Astrocyte (in vitro differentiated cells and primary cell): ENCODE measurements at regions not wholly inside any gene's neighbourhood (a gene's known extent, or its start where the extent isn't known, plus 50 kb on each side); places are given as distances from the start of the nearest gene placed in this dataset.

Experiments used
- DNase-seq: peaks from one replicate; pipeline ENCODE4 v3.0.0-alpha.2; 2010; ENCODE audit warnings: low read depth
- FAIRE-seq: peaks from 2 replicates; lab custom pipeline; 2011; peaks lifted over from hg19 to GRCh38; lab: Jason Lieb, UNC
- H2AFZ ChIP-seq: 2 replicates; pipeline ENCODE4 v1.6.0; 2012; ENCODE audit warnings: low read depth, low read length, inconsistent platforms
- H3K27ac ChIP-seq: 2 replicates; pipeline ENCODE4 v1.5.1; 2011; ENCODE audit warnings: low read depth, low read length, inconsistent platforms
- H3K27me3 ChIP-seq: 2 replicates; pipeline ENCODE4 v1.6.0; 2011; ENCODE audit warnings: low read length, inconsistent platforms; ENCODE audit not compliant: insufficient read depth
- H3K36me3 ChIP-seq: 2 replicates; pipeline ENCODE4 v1.5.1; 2011; ENCODE audit warnings: low read length, inconsistent platforms; ENCODE audit not compliant: insufficient read depth
- H3K4me1 ChIP-seq: 2 replicates; pipeline ENCODE4 v1.5.1; 2011; ENCODE audit warnings: low read length, inconsistent platforms; ENCODE audit not compliant: insufficient read depth
- H3K4me2 ChIP-seq: 2 replicates; pipeline ENCODE4 v1.6.0; 2012; ENCODE audit warnings: low read length, inconsistent platforms
- H3K4me3 ChIP-seq: 2 replicates; pipeline ENCODE4 v1.5.1; 2011; ENCODE audit warnings: low read depth, mild to moderate bottlenecking, low read length, inconsistent platforms; ENCODE audit not compliant: insufficient read depth
- H3K79me2 ChIP-seq: 2 replicates; pipeline ENCODE4 v1.6.0; 2012; ENCODE audit warnings: mild to moderate bottlenecking, low read length, inconsistent platforms; ENCODE audit not compliant: insufficient read depth
- H3K9ac ChIP-seq: 2 replicates; pipeline ENCODE4 v1.6.0; 2012; ENCODE audit warnings: mild to moderate bottlenecking, low read length, inconsistent platforms
- H3K9me3 ChIP-seq: 2 replicates; pipeline ENCODE4 v1.5.1; 2012; ENCODE audit warnings: low read depth, mild to moderate bottlenecking, low read length, inconsistent platforms; ENCODE audit not compliant: insufficient read depth
- H4K20me1 ChIP-seq: 2 replicates; pipeline ENCODE4 v1.6.0; 2012; ENCODE audit warnings: low read length, inconsistent platforms; ENCODE audit not compliant: insufficient read depth
- H3K27ac Mint-ChIP-seq: one replicate; pipeline ENCODE4 v1.8.0; 2021; ENCODE audit warnings: mild to moderate bottlenecking, mixed read lengths; ENCODE audit not compliant: unreplicated experiment
- H3K27me3 Mint-ChIP-seq: one replicate; pipeline ENCODE4 v1.8.0; 2021; ENCODE audit warnings: low read depth, mixed read lengths; ENCODE audit not compliant: unreplicated experiment
- H3K36me3 Mint-ChIP-seq: one replicate; pipeline ENCODE4 v1.8.0; 2021; ENCODE audit warnings: low read depth, mixed read lengths; ENCODE audit not compliant: unreplicated experiment
- H3K4me1 Mint-ChIP-seq: one replicate; pipeline ENCODE4 v1.8.0; 2021; ENCODE audit warnings: low read depth, mixed read lengths; ENCODE audit not compliant: unreplicated experiment
- H3K4me3 Mint-ChIP-seq: one replicate; pipeline ENCODE4 v1.8.0; 2021; ENCODE audit warnings: mild to moderate bottlenecking, moderate library complexity, mixed read lengths; ENCODE audit not compliant: unreplicated experiment
- H3K9me3 Mint-ChIP-seq: one replicate; pipeline ENCODE4 v1.8.0; 2021; ENCODE audit warnings: mild to moderate bottlenecking, mixed read lengths; ENCODE audit not compliant: unreplicated experiment
- EZH2 ChIP-seq: IDR thresholded peaks from 2 replicates; pipeline ENCODE4 v1.6.1; 2012; ENCODE audit warnings: mild to moderate bottlenecking, low read length, inconsistent platforms; ENCODE audit not compliant: insufficient read depth
- TF ChIP-seq, protein P1 (sequence below): IDR thresholded peaks from 2 replicates; pipeline ENCODE4 v1.5.1; 2011; ENCODE audit warnings: low read depth, mild to moderate bottlenecking, inconsistent platforms, low read length, moderate library complexity; ENCODE audit not compliant: insufficient read depth

DNA sequence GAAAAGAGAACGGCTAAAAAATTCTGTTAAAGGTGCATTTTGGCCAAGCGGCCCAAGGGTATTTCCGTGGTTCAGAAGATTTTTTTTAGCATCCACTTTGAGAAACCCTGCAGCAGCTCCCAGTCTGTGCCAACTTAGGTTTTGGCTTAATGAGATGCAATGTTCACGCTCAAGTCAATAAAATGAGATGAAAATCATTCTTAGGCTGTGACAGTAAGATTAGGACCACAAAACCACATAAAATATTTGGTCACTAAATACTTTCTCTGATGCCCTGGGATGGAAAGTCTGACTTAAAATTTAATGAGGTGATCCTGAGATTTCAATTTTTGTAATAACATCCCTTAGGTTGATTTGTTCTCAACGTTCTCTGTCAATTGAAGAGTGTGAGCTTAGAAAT lies 74.2 kb upstream of the FHL2 start:
- TF ChIP-seq EZH2, result no peak
- TF ChIP-seq, protein P1, sequence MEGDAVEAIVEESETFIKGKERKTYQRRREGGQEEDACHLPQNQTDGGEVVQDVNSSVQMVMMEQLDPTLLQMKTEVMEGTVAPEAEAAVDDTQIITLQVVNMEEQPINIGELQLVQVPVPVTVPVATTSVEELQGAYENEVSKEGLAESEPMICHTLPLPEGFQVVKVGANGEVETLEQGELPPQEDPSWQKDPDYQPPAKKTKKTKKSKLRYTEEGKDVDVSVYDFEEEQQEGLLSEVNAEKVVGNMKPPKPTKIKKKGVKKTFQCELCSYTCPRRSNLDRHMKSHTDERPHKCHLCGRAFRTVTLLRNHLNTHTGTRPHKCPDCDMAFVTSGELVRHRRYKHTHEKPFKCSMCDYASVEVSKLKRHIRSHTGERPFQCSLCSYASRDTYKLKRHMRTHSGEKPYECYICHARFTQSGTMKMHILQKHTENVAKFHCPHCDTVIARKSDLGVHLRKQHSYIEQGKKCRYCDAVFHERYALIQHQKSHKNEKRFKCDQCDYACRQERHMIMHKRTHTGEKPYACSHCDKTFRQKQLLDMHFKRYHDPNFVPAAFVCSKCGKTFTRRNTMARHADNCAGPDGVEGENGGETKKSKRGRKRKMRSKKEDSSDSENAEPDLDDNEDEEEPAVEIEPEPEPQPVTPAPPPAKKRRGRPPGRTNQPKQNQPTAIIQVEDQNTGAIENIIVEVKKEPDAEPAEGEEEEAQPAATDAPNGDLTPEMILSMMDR, result no peak
- H4K20me1 ChIP-seq, result no peaks in the 10 kb centered on the region
- no peak overlapping the region for H2AFZ ChIP-seq
- Mint-ChIP-seq H3K4me1 (peaks cover 9% of the 10 kb centered on the region), H3K36me3 (peaks cover 2% of the 10 kb centered on the region), H3K27ac (no peak overlapping the region), H3K27me3 (peaks cover 14% of the 10 kb centered on the region), H3K4me3 (no peak overlapping the region), H3K9me3 (no peaks in the 10 kb centered on the region)
- no peaks in the 10 kb centered on the region for H3K36me3 ChIP-seq
- H3K9me3 ChIP-seq, result no peaks in the 10 kb centered on the region
- H3K9ac ChIP-seq, result no peak overlapping the region
- no peak overlapping the region for H3K27ac ChIP-seq
- FAIRE-seq, result no peak
- H3K4me1 ChIP-seq, result peaks cover 3% of the 10 kb centered on the region
- H3K4me3 ChIP-seq, result no peak overlapping the region
- H3K27me3 ChIP-seq, result peaks cover 9% of the 10 kb centered on the region
- H3K4me2 ChIP-seq, result no peak overlapping the region
- H3K79me2 ChIP-seq, result no peaks in the 10 kb centered on the region
- peak; percentile 44 for DNase-seq

DNA sequence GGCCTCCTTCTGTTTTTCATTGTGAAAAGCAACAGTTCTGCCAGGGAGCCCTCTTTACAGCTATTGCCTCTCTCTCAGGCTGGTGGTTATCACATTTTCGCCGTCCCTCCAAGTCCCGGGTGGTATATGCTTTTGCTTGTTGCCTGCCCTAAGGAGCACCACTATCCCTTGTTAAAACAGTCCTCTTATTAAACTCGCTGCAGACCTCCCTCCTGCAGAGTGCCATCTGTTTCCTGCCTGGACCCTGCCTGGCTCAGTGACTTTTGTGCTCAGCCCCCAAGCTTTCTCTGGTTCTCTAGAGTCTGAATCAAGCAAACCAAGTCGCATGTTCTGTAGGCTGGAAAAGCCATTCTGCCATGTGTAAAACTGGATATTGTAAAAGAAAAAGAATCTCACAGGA lies 72.1 kb upstream of the FHL2 start:
- no peak for TF ChIP-seq EZH2
- TF ChIP-seq, protein P1, result no peak
- DNase-seq, result no peak

DNA sequence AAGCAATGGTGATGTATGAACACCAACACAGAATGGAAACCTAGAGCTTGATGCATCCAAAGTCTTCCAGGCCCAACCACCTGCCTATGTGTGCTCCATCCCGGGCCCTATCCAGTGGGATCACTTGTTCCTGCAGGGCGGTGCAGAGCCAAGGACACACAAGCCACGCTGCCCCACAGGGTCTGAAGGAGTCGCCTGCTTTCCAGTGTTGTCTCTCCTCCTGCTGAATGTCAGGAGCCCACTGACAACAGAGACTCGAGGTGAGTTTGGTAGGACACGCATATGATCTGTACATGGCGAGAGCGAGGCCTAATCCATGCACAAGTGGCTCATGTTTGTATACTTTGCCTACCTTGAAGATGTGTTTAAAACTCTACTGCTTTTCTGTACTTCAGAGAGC lies 70.9 kb upstream of the FHL2 start:
- Histone ChIP-seq H3K79me2 (no peaks in the 10 kb centered on the region), H3K4me3 (no peak overlapping the region), H2AFZ (no peak overlapping the region), H3K27ac (no peak overlapping the region), H3K27me3 (peaks cover 13% of the 10 kb centered on the region), H3K4me2 (no peak overlapping the region), H4K20me1 (no peaks in the 10 kb centered on the region), H3K9me3 (no peaks in the 10 kb centered on the region), H3K9ac (no peak overlapping the region), H3K36me3 (no peaks in the 10 kb centered on the region), H3K4me1 (peaks cover 3% of the 10 kb centered on the region)
- TF ChIP-seq, protein P1, result no peak
- H3K36me3 Mint-ChIP-seq, result peaks cover 2% of the 10 kb centered on the region
- no peaks in the 10 kb centered on the region for H3K9me3 Mint-ChIP-seq
- H3K27ac Mint-ChIP-seq, result no peak overlapping the region
- no peak overlapping the region for H3K4me3 Mint-ChIP-seq
- H3K27me3 Mint-ChIP-seq, result peaks cover 18% of the 10 kb centered on the region
- DNase-seq (no peak), FAIRE-seq (no peak)
- H3K4me1 Mint-ChIP-seq, result peaks cover 10% of the 10 kb centered on the region

More for the DNA sequence above, 72.1 kb upstream of the FHL2 start:
- H3K36me3 Mint-ChIP-seq, result peaks cover 2% of the 10 kb centered on the region
- no peaks in the 10 kb centered on the region for H3K9me3 Mint-ChIP-seq
- FAIRE-seq, result no peak
- H3K4me1 ChIP-seq, result peaks cover 3% of the 10 kb centered on the region
- H3K27me3 Mint-ChIP-seq, result peaks cover 19% of the 10 kb centered on the region
- H3K9ac ChIP-seq, result no peak overlapping the region
- H2AFZ ChIP-seq, result no peak overlapping the region
- H3K79me2 ChIP-seq, result no peaks in the 10 kb centered on the region
- H3K36me3 ChIP-seq, result no peaks in the 10 kb centered on the region
- no peak overlapping the region for H3K4me2 ChIP-seq
- peaks cover 13% of the 10 kb centered on the region for H3K27me3 ChIP-seq
- no peaks in the 10 kb centered on the region for H4K20me1 ChIP-seq
- H3K4me3 Mint-ChIP-seq, result peak overlapping the region; percentile 60
- H3K27ac ChIP-seq, result no peak overlapping the region
- peaks cover 10% of the 10 kb centered on the region for H3K4me1 Mint-ChIP-seq
- no peak overlapping the region for H3K4me3 ChIP-seq
- H3K27ac Mint-ChIP-seq, result no peak overlapping the region
- H3K9me3 ChIP-seq, result no peaks in the 10 kb centered on the region
